ENCODE measurements at regions not wholly inside any gene's neighbourhood (a gene's known extent, or its start where the extent isn't known, plus 50 kb on each side); places are given as distances from the start of the nearest gene placed in this dataset.

DNA sequence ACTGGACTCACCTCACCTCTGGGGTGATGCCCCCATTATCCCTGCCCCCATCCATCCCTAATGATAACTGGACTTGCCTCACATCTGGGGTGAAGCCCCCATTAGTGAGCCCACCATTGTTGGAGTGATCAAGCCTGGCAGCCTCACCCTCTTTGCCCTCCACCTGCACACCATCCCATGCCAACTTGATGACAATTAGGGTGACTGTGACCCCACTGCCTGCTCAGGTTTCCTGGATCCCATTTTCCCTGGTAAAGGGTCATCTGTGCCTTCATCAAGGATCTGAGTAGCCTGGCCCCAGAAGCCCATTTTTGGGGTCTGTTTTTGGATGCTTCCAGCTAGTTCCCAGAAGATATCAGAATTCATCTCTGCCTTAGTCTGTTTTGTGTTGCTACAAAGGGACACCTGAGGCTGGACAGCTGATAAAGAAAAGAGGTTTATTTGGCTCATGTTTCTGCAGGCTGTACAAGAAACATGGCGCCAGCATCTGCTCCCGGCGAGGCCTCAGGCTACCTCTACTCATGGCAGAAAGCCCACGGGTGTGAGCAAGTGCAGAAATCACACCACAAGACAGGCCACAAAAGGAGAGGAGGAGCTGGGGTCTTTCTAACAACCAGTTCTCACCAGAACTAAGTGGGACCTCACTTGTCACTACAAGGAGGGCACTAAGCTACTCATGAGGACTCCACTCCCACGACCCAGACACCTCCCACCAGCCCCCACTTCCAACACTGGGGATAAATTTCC lies 196.4 kb upstream of the TWIST2 start:
- TF ChIP-seq EP300 (IDR thresholded peaks at IDR 0.05) = no peak
- no peak for TF ChIP-seq POLR2A (IDR thresholded peaks at IDR 0.05; ENCODE audit: low read depth)
- TF ChIP-seq POLR2AphosphoS5 (IDR thresholded peaks at IDR 0.05) = no peak
- no peak for TF ChIP-seq CTCF (IDR thresholded peaks at IDR 0.05)
- WGBS = 88% methylated on average over 5 of the region's 5 CpGs
- intact Hi-C loops (cut with DNase I) = no loop called here

DNA sequence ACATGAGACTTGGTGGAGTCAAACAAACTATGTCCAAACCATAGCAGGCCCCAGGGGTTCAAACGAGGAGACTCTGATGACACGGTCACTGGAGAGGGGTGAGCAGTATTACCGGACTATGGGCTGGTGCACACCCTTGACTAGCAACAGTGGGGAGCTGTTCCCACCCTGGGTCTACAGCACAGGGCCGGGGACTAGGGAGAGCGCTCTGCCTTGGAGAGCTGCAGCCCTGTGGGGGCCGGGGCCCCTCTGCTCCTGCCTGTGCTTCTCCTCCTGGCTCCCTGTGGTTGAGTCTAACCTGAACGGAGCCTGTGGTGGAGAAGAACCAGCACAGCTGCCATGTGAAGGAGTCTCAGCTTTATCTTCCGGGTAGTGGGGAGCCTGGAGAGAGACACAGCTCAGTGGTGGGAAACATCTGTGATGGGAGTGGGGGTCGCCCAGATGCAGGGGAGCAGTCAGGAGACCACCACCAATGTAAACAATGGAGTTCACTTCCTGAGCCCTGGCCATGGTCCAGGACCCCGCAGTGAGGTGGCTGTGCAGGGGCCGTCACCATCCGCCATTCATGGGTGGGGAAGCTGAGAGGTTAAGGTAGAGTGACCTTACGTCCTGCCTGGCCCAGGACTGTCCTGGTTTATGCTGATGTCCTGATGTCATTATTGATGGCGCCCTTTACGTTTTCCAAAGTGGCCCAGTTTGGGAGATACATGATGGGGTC lies 195.7 kb upstream of the TWIST2 start:
- TF ChIP-seq CTCF (IDR thresholded peaks at IDR 0.05) (no peak), POLR2AphosphoS5 (IDR thresholded peaks at IDR 0.05) (no peak), EP300 (IDR thresholded peaks at IDR 0.05) (no peak), POLR2A (IDR thresholded peaks at IDR 0.05; ENCODE audit: low read depth) (no peak)
- peak; percentile 78 for DNase-seq (ENCODE audit: extremely low spot score)

More for the DNA sequence above, 196.4 kb upstream of the TWIST2 start:
- H3K36me3 ChIP-seq = no peaks in the 10 kb centered on the region
- no peak overlapping the region for H3K4me3 ChIP-seq
- H3K27me3 ChIP-seq = no peaks in the 10 kb centered on the region
- peaks cover 0 to 21% (median 13%) of the 10 kb centered on the region in 4 donors for H3K4me1 ChIP-seq
- no peaks in the 10 kb centered on the region for H3K9me3 ChIP-seq
- no peak overlapping the region for H3K27ac ChIP-seq (replicated peaks in 1 of 4)
- DNase-seq (ENCODE audit: extremely low spot score) = peak; percentile 8

GRCh38 chr2:238652771-238653157 lies 195.1 kb upstream of the TWIST2 start:
- Histone ChIP-seq H3K36me3 (no peaks in the 10 kb centered on the region), H3K4me3 (no peak overlapping the region), H3K27me3 (no peaks in the 10 kb centered on the region), H3K27ac (replicated peaks in 1 of 4) (no peak overlapping the region), H3K9me3 (no peaks in the 10 kb centered on the region), H3K4me1 (peaks cover 0 to 29% (median 19%) of the 10 kb centered on the region in 4 donors)
- peak; percentile 68 for DNase-seq (ENCODE audit: extremely low spot score)
- TF ChIP-seq POLR2AphosphoS5 (IDR thresholded peaks at IDR 0.05) (no peak), CTCF (IDR thresholded peaks at IDR 0.05) (no peak), EP300 (IDR thresholded peaks at IDR 0.05) (no peak), POLR2A (IDR thresholded peaks at IDR 0.05; ENCODE audit: low read depth) (no peak)
- intact Hi-C loops (cut with DNase I) = no loop called here
- 85% methylated on average over 3 of the region's 13 CpGs for WGBS

More for the DNA sequence above, 195.7 kb upstream of the TWIST2 start:
- H3K36me3 ChIP-seq = no peaks in the 10 kb centered on the region
- peaks cover 0 to 24% (median 14%) of the 10 kb centered on the region in 4 donors for H3K4me1 ChIP-seq
- no peak overlapping the region for H3K4me3 ChIP-seq
- 95% methylated on average over 8 of the region's 15 CpGs for WGBS
- no peaks in the 10 kb centered on the region for H3K9me3 ChIP-seq
- no peak overlapping the region for H3K27ac ChIP-seq (replicated peaks in 1 of 4)
- intact Hi-C loops (cut with DNase I) = no loop called here
- H3K27me3 ChIP-seq = no peaks in the 10 kb centered on the region

DNA sequence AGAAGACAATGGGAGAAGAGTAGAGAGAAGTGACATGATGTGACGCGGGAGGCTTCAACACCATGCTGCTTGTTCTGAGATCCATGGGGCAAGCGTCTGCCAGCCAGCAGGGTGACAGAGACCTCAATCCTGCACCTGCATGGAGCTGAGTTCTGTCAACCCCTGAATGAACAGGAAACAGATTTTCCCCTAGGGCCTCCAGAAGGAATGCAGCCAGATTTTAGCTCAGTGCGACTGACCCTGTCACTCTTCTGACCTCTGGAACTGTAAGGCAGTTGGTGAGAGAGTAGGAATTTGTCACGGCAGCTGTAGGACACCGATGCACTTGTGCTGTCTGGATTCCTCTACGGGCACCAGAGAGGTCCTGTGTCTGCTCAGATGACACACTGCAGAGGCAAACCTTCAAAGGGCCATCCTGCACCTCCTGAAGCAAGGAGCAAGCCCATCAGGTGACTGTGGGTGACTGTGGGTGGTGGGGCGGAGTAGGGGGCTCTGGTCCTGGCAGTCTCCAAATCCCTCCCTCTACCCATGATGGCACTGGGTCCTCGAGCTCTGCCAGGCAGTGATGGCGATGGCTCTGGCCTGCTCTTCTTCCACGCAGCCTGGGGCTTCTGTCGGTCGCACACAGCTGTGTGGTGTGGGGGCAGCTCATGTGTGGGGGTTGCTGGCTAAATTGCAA lies 194.3 kb upstream of the TWIST2 start:
- Histone ChIP-seq H3K27ac (replicated peaks in 1 of 4) (no peak overlapping the region), H3K27me3 (no peaks in the 10 kb centered on the region), H3K36me3 (no peaks in the 10 kb centered on the region), H3K9me3 (no peaks in the 10 kb centered on the region), H3K4me3 (no peak overlapping the region), H3K4me1 (peaks cover 0 to 31% (median 20%) of the 10 kb centered on the region in 4 donors)
- peak; percentile 60 for DNase-seq (ENCODE audit: extremely low spot score)
- intact Hi-C loops (cut with DNase I) = no loop called here
- TF ChIP-seq POLR2AphosphoS5 (IDR thresholded peaks at IDR 0.05) (no peak), POLR2A (IDR thresholded peaks at IDR 0.05; ENCODE audit: low read depth) (no peak), EP300 (IDR thresholded peaks at IDR 0.05) (no peak), CTCF (IDR thresholded peaks at IDR 0.05) (no peak)
- 86% methylated on average over 13 of the region's 13 CpGs for WGBS

Data from esophagus muscularis mucosa (tissue), 4 donors.